Natural killer cell (primary cell): ENCODE measurements at regions not wholly inside any gene's neighbourhood (a gene's known extent, or its start where the extent isn't known, plus 50 kb on each side); places are given as distances from the start of the nearest gene placed in this dataset.

ENCODE experiments used
- ATAC-seq, 3 donors: fragments of 150-1000 bp in 2 of 3; fragments of 200-7000 bp in 1 of 3; cut with Tn5 transposase; 1 replicate in 1 of 3; 2 replicates in 2 of 3; pipeline ENCODE4 v1.10.0; 2021; ENCODE audit warnings: mild to moderate bottlenecking in 2 of 3, moderate library complexity in 2 of 3
- DNase-seq, 2 donors: peaks; one replicate each; pipeline versions ENCODE4 v3.0.0 to v3.0.0-alpha.2; 2013 to 2021; ENCODE audit warnings: mixed read lengths in 1 of 2
- H3K27ac ChIP-seq: one replicate; pipeline ENCODE4 v1.5.1; 2013; ENCODE audit warnings: mild to moderate bottlenecking, low read length
- H3K27me3 ChIP-seq: one replicate; pipeline ENCODE4 v1.6.1; 2013; ENCODE audit warnings: low read length; ENCODE audit not compliant: control insufficient read depth, insufficient read depth
- H3K36me3 ChIP-seq: one replicate; pipeline ENCODE4 v1.6.1; 2013; ENCODE audit warnings: low read length; ENCODE audit not compliant: control insufficient read depth, insufficient read depth
- H3K4me1 ChIP-seq: one replicate; pipeline ENCODE4 v1.6.1; 2013; ENCODE audit warnings: low read length; ENCODE audit not compliant: control insufficient read depth, insufficient read depth
- H3K4me3 ChIP-seq: one replicate; pipeline ENCODE4 v1.5.1; 2013; ENCODE audit warnings: low read length
- H3K9me3 ChIP-seq: one replicate; pipeline ENCODE4 v1.6.1; 2013; ENCODE audit warnings: low read length; ENCODE audit not compliant: control insufficient read depth, insufficient read depth
- H3K27ac Mint-ChIP-seq, 2 donors: one replicate each; pipeline ENCODE4 v1.8.0; 2022; ENCODE audit warnings: mild to moderate bottlenecking in 2 of 2, mixed read lengths in 2 of 2, moderate library complexity in 1 of 2
- H3K27me3 Mint-ChIP-seq, 2 donors: one replicate each; pipeline ENCODE4 v1.8.0; 2022; ENCODE audit warnings: low read depth in 2 of 2, mixed read lengths in 2 of 2
- H3K36me3 Mint-ChIP-seq: one replicate; pipeline ENCODE4 v1.8.0; 2022; ENCODE audit warnings: mixed read lengths
- H3K4me1 Mint-ChIP-seq, 2 donors: one replicate each; pipeline ENCODE4 v1.8.0; 2022; ENCODE audit warnings: mixed read lengths in 2 of 2
- H3K4me3 Mint-ChIP-seq: one replicate; pipeline ENCODE4 v1.8.0; 2022; ENCODE audit warnings: mild to moderate bottlenecking, moderate library complexity, mixed read lengths
- H3K9me3 Mint-ChIP-seq, 2 donors: one replicate each; pipeline ENCODE4 v1.8.0; 2022; ENCODE audit warnings: mixed read lengths in 2 of 2
- CTCF ChIP-seq: fragments of 200-600 bp; IDR thresholded peaks from one replicate; pipeline ENCODE4 v1.8.0; 2022; ENCODE audit warnings: antibody characterized with exemption
- WGBS: methylation state at CpG from one replicate; pipeline ENCODE4 v1.1.7; 2013; ENCODE audit warnings: missing lambda C conversion rate; ENCODE audit not compliant: insufficient coverage; 5-methylcytosine and 5-hydroxymethylcytosine counted together
- intact Hi-C: fragments of 100-400 bp; cut with micrococcal nuclease; formaldehyde crosslinking; loops from one replicate; pipeline ENCODE4 v1.14.2; 2022

- H3K4me1 ChIP-seq = no peaks in the 10 kb centered on the region
- intact Hi-C loops = no loop called here
- Mint-ChIP-seq H3K27me3 (no peaks in the 10 kb centered on the region), H3K36me3 (no peaks in the 10 kb centered on the region), H3K4me3 (no peak overlapping the region), H3K27ac (no peak overlapping the region), H3K4me1 (no peaks in the 10 kb centered on the region), H3K9me3 (peaks cover 0 to 7% of the 10 kb centered on the region in 2 donors)
- 84% methylated on average over 7 of the region's 7 CpGs for WGBS
- H3K27ac ChIP-seq = no peak overlapping the region
- H3K36me3 ChIP-seq = no peaks in the 10 kb centered on the region
- no peak for DNase-seq
- no peak for ATAC-seq
- no peak overlapping the region for H3K4me3 ChIP-seq
- no peak for TF ChIP-seq CTCF
- no peaks in the 10 kb centered on the region for H3K9me3 ChIP-seq
- H3K27me3 ChIP-seq = no peaks in the 10 kb centered on the region
These were observed 505.7 kb downstream of the EFNB2 start for GRCh38 chr13:106029676-106030290.

GRCh38 chr13:106028911-106029310 lies 506.6 kb downstream of the EFNB2 start:
- H3K27me3 Mint-ChIP-seq = no peaks in the 10 kb centered on the region
- no peaks in the 10 kb centered on the region for H3K36me3 Mint-ChIP-seq
- ATAC-seq (no peak), DNase-seq (no peak)
- no peaks in the 10 kb centered on the region for H3K4me1 ChIP-seq
- no peak overlapping the region for H3K4me3 Mint-ChIP-seq
- 84% methylated on average over 6 of the region's 6 CpGs for WGBS
- no peaks in the 10 kb centered on the region for H3K9me3 ChIP-seq
- H3K9me3 Mint-ChIP-seq = peaks cover 3 to 7% of the 10 kb centered on the region in 2 donors
- no peaks in the 10 kb centered on the region for H3K36me3 ChIP-seq
- H3K27me3 ChIP-seq = no peaks in the 10 kb centered on the region
- no peak for TF ChIP-seq CTCF
- H3K4me3 ChIP-seq = no peak overlapping the region
- intact Hi-C loops = no loop called here
- no peaks in the 10 kb centered on the region for H3K4me1 Mint-ChIP-seq
- no peak overlapping the region for H3K27ac ChIP-seq
- no peak overlapping the region for H3K27ac Mint-ChIP-seq

GRCh38 chr13:106011600-106011999 lies 523.9 kb downstream of the EFNB2 start:
- ATAC-seq (no peak), DNase-seq (no peak)
- Histone ChIP-seq H3K36me3 (no peaks in the 10 kb centered on the region), H3K27ac (no peak overlapping the region), H3K9me3 (no peaks in the 10 kb centered on the region), H3K27me3 (no peaks in the 10 kb centered on the region), H3K4me1 (no peaks in the 10 kb centered on the region), H3K4me3 (no peak overlapping the region)
- no peak for TF ChIP-seq CTCF
- intact Hi-C loops = no loop called here
- 67% methylated on average over 1 of the region's 2 CpGs for WGBS
- H3K4me1 Mint-ChIP-seq = no peaks in the 10 kb centered on the region
- no peaks in the 10 kb centered on the region for H3K36me3 Mint-ChIP-seq
- no peaks in the 10 kb centered on the region for H3K27me3 Mint-ChIP-seq
- no peak overlapping the region for H3K27ac Mint-ChIP-seq
- H3K4me3 Mint-ChIP-seq = no peak overlapping the region
- peaks cover 4 to 9% of the 10 kb centered on the region in 2 donors for H3K9me3 Mint-ChIP-seq

- TF ChIP-seq CTCF = no peak
- 86% methylated on average over 2 of the region's 3 CpGs for WGBS
- peaks cover 4 to 11% of the 10 kb centered on the region in 2 donors for H3K9me3 Mint-ChIP-seq
- H3K9me3 ChIP-seq = no peaks in the 10 kb centered on the region
- H3K27ac Mint-ChIP-seq = no peak overlapping the region
- ATAC-seq (no peak), DNase-seq (no peak)
- H3K4me3 ChIP-seq = no peak overlapping the region
- H3K4me1 ChIP-seq = no peaks in the 10 kb centered on the region
- intact Hi-C loops = no loop called here
- no peaks in the 10 kb centered on the region for H3K36me3 ChIP-seq
- no peaks in the 10 kb centered on the region for H3K4me1 Mint-ChIP-seq
- H3K27ac ChIP-seq = no peak overlapping the region
- H3K36me3 Mint-ChIP-seq = no peaks in the 10 kb centered on the region
- H3K27me3 ChIP-seq = no peaks in the 10 kb centered on the region
- no peak overlapping the region for H3K4me3 Mint-ChIP-seq
- H3K27me3 Mint-ChIP-seq = no peaks in the 10 kb centered on the region
These were observed 524.6 kb downstream of the EFNB2 start for GRCh38 chr13:106010836-106011235.
